OCI-LY3 (cell line): ENCODE measurements at regions not wholly inside any gene's neighbourhood (a gene's known extent, or its start where the extent isn't known, plus 50 kb on each side); places are given as distances from the start of the nearest gene placed in this dataset.

Experiments used
- CTCF ChIP-seq: fragments of 200-600, 300-600 bp; sonication (generic); IDR thresholded peaks from 2 replicates; pipeline ENCODE4 v1.5.1; 2014; ENCODE audit warnings: antibody characterized with exemption, low read length, low read depth
- EZH2phosphoT487 ChIP-seq: fragments of 200-600 bp; shearing (Covaris generic); IDR thresholded peaks from 2 replicates; pipeline ENCODE4 v1.6.1; 2018; ENCODE audit warnings: antibody characterized with exemption, mixed run types, low read depth

GRCh38 chr20:16654858-16655535, 74.8 kb upstream of the SNRPB2 start:
- TF ChIP-seq EZH2phosphoT487, result no peak
- TF ChIP-seq CTCF, result no peak
